Activated CD4-positive, alpha-beta T cell treated with anti-CD3 and anti-CD28 coated beads for 4 hours (primary cell): ENCODE measurements at regions not wholly inside any gene's neighbourhood (a gene's known extent, or its start where the extent isn't known, plus 50 kb on each side); places are given as distances from the start of the nearest gene placed in this dataset.
"Not testable (repeated sequence)": the region's sequence is repeated elsewhere in the genome, so short reads cannot be mapped to it uniquely, and the experiment has no call there.

Experiments
- DNase-seq, 2 donors: peaks; one replicate each; pipeline ENCODE4 v3.0.0-alpha.2; 2020

DNA sequence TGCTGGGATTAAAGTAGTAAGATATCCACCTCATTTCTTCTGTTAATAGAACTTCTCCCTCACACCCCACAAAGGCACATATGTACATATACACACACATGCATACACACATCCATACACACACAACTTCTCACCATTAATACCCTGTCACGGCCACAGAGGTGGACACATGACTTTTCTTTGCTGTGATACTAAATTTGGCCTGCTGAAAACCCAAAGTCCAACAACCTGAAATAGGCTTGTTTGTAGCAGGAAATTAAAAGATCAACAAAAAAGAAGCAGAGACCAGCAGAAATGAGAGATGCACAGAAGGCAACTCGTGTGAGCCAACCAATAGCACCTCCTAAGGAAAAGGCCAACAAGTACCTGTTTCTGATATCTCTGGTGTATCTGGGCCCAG is 128.7 kb upstream of the PCGF5 start:
- no peak for DNase-seq

DNA sequence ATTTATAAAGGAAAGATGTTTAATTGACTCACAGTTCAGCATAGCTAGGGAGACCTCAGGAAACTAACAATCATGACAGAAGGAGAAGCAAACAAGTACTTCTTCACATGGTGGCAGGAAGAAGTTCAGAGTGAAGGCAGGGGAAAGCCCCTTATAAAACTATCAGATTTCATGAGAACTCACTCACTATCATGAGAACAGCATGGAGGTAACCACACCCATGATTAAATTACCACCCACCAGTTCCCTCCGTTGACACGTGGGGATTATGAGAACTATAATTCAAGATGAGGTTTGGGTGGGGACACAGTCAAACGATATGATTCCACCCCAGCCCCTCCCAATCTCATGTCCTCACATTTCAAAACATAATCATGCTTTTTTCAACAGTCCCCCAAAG is 124.2 kb upstream of the PCGF5 start:
- no peak for DNase-seq

- no peak for DNase-seq
Observed at GRCh38 chr10:91097313-91097712, 123.2 kb upstream of the PCGF5 start.

DNA sequence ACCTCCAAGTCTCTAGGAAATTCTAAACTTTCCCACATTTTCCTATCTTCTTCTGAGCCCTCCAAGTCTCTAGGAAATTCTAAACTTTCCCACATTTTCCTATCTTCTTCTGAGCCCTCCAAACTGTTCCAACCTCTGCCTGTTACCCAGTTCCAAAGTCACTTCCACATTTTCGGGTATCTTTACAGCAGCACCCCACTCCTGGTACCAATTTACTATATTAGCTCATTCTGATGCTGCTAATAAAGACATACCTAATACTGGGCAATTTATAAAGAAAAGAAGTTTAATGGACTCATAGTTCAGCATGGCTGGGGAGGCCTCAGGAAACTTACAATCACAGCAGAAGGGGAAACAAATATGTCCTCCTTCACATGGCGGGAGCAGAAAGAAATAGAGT is 122.4 kb upstream of the PCGF5 start:
- not testable (repeated sequence) for DNase-seq

- DNase-seq: no peak
Observed at GRCh38 chr10:91103384-91104192, 116.9 kb upstream of the PCGF5 start.

DNA sequence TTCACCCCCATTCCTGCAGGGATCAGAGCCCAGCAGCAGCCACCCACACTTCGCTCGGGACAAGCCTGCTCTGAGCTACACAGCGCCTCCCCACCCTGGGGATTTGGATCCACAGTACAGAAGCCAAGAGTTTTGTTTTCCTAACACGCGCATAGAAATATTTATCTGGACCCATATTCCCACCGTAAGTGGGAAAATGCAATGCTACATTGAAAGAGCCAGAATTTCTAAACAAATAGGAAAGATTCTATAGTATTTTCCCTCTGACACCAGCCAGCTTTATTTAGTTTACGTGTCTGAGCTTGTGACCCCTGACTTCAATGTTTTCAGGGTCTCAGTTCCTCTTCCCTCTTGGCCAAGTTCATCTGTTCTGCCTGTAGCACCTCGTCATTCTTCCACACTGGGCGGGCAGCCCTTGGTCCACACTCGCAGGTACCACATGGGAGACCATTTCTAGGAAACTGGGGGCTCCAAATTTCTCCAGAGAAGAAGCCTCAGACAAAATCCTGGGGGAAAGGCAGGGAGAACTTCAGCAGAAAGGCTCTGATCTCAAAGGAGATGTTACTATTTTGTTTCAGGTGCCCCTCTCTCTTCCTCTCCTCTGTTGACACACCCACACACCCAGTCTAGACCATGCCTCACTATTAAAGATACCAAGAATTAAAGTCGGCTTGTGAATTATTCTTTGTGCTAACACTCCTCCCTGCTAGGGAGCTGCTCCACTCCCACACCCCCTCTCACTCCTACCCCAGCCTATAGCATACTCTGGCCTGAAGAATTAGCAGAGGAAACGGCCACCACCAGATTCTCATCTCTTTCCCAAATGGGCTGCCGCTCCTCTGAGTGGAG is 116.0 kb upstream of the PCGF5 start:
- DNase-seq: no peak

GRCh38 chr10:91105269-91105668 is 115.2 kb upstream of the PCGF5 start:
- no peak for DNase-seq

DNA sequence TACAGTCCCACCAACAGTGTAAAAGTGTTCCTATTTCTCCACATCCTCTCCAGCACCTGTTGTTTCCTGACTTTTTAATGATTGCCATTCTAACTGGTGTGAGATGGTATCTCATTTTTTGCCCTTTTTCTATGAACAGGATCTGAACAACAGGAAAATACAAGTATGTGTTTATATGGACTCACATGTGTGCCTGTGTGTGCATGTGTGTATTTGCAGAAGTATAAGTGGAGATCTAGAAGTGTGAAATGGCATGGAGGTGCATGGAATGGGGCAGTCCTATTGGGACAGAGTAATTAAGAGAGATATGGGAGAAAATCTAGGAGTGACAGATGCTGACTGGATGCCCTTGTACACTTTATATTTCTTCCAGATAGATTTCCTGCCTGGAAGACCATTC is 111.6 kb upstream of the PCGF5 start:
- DNase-seq: no peak

GRCh38 chr10:91111060-91111459 is 109.4 kb upstream of the PCGF5 start:
- DNase-seq: no peak

DNA sequence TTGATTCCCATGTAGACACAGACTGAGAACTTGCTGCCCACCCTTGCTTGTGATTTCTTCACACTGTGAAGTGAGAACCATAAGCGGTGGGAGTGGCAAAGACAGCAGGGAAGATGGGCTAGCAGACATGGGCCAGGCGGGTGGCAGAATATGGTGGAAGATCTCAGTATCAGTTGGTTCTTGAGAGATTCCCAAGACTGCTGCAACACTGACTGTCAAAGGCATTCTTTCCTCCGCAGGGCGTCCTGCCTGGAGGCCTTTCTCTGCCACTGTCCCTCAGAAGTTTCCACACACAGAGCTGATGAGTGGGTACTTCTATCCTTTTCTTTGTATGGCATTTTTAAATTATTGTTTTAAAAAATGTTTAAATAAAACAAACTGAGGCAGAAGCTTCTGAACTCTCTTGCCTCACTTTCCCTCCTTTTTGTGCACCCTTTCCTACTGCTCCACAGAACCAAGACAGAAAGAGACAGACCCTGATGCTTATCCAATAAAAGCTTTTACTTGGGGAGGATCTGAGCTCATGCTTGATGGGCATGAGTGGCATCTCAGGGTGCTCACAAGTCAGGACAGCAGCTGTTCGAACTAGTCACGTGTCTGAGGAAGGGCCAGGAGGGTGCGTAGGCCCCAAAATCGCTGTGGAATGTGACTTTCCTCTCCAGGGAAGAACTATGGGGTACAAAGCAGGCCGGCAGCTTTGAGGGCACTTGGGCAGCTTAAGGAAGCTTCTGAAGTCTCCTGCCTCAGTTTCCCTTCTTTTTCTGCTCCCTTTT is 104.7 kb upstream of the PCGF5 start:
- no peak for DNase-seq

GRCh38 chr10:91117505-91117904 is 103.0 kb upstream of the PCGF5 start:
- DNase-seq: no peak

DNA sequence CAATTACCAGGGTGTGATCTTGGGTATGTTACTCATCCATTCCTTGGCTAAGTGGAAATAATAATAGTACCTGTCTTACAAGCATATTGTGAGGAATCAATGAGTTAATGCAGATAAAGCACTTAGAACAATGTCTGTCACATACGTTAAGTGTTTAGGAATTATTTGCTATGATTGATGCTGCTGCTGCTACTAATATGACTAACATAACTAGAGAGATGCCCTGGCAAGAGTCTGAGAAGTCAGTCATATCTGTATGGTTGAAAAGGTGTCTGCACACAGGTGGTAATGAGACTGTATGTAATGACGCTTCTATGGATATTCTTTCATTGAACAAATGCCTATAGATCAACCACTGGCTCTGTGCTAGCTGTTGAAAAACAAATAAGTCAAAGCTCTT is 100.1 kb upstream of the PCGF5 start:
- DNase-seq: no peak

- DNase-seq: no peak
Observed at GRCh38 chr10:91123261-91123660, 97.2 kb upstream of the PCGF5 start.

GRCh38 chr10:91124016-91124415 is 96.4 kb upstream of the PCGF5 start:
- no peak for DNase-seq

DNA sequence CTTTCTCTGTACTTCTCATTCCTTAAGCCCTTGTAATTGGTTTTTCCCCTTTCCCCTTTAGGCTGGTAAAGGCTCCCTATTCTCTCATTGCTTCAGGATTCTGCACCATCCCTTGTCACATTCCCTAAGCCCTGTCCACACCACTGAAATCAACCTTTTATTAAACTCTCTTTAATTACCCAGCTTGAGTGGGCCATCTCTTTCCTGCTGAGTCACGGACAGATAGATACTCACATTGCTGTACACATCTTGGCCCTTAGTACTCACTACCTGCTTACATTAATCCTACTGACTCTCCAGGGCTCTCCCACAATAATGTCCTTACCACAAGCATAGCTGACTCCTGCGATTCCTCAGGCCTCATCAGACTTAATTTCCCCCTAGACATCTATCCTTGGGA is 94.0 kb upstream of the PCGF5 start:
- no peak for DNase-seq

GRCh38 chr10:91127341-91128082 is 93.0 kb upstream of the PCGF5 start:
- no peak for DNase-seq

DNA sequence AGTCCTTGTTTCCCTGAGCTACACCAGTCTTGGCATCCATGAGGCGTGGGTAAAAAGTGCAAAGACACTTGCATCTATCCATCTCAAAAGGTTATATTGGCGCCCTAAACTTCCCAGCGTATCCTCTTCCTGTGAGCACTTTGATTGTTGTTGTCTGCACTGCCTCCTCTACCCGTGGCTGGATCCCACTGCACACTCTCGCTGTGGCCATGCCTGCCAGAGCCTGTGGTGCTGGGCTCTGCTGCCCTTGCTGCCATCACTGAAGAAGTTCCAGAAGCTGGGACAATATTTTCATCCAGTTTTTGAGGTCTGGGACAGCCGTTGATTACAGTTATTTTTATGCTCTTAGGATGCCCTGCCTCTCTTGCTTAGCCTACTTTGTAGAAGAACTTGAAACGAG is 85.3 kb upstream of the PCGF5 start:
- no peak for DNase-seq

DNA sequence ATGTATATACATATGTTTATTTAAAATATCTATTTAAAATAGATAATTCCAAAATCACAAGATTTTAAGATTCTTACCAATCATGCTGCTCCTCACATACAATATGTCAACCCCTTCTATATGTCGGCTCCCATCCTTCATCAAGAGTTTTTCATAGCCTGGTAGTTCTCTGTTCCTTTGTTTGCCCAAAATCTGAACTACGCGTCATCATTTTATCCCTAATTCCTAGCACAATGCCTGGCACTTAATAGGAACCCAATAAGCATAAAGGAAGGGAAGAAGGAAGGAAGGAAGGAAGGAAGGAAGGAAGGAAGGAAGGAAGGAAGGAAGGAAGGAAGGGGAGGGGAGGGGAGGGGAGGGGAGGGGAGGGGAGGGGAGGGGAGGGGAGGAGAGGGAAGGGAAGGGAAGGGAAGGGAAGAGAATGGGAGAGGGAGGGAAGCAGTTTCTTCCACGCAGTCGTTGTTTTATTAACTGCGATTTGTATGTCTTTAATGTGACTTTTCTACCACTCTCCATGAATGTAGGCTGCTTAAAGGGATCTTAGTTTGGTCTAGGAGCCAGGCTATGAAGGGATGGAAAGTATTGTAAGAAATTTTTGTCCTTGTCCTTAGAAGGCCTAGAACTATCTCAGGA is 83.3 kb upstream of the PCGF5 start:
- DNase-seq: no peak

DNA sequence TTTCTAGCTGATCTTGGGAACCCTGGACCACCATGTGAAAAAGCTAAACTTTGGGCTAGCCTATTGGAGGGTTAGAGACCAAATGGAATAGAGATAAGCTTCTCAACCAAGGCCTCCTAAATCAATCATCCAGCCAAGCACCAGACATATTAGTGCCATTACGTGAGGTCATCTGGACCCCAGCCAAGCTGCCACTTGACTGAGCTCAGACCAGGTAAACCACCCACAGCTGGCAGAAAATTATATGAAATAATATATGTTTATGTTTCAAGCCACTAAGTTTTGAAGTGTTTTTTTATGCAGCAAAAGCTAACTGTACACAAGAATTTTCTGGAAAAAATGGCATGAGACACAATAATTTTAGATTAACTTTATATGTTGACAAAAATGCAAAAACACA is 82.6 kb upstream of the PCGF5 start:
- no peak for DNase-seq

- no peak for DNase-seq
Observed at GRCh38 chr10:91140995-91141549, 79.4 kb upstream of the PCGF5 start.

- no peak for DNase-seq
Observed at GRCh38 chr10:91144961-91145360, 75.5 kb upstream of the PCGF5 start.

DNA sequence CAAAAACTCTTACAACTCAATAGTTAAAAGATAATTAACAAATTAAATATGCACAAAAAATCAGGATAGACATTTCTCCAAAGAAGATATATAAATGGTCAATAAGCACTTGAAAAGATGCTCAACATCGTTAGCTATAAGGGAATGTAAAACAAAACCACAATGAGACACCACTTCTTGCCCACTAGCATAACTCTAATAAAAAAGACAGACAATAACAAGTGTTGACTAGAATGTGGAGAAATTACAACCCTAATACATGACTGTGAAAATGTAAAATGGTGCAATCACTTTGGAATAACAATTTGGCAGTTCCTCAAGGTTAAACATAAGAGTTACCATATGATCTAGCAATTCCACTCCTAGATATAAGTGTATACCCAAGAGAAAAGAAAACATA is 74.3 kb upstream of the PCGF5 start:
- no peak for DNase-seq
